ENCODE measurements at regions not wholly inside any gene's neighbourhood (a gene's known extent, or its start where the extent isn't known, plus 50 kb on each side); places are given as distances from the start of the nearest gene placed in this dataset.

- TF ChIP-seq EZH2phosphoT487 (conservative IDR thresholded peaks at IDR 0.05; ENCODE audit: low read length) (no peak), CTCF (IDR thresholded peaks at IDR 0.05; ENCODE audit: insufficient read depth, low read length, poor library complexity, severe bottlenecking) (no peak)
Measured at GRCh38 chr10:44635176-44635575, 250.3 kb upstream of the CXCL12 start.
